OCI-LY7 (cell line): ENCODE measurements at regions not wholly inside any gene's neighbourhood (a gene's known extent, or its start where the extent isn't known, plus 50 kb on each side); places are given as distances from the start of the nearest gene placed in this dataset.

Experiments
- EZH2phosphoT487 ChIP-seq: fragments of 200-600 bp; sonication (generic); IDR thresholded peaks from 2 replicates; pipeline ENCODE4 v1.6.1; 2018; ENCODE audit warnings: low read depth, borderline replicate concordance, mild to moderate bottlenecking, mixed run types, antibody characterized with exemption, low read length, moderate library complexity, mixed read lengths
- TF ChIP-seq, protein P1 (sequence below): fragments of 200-600 bp; sonication (generic); conservative IDR thresholded peaks from 2 replicates; pipeline ENCODE4 v1.5.1; 2014; ENCODE audit warnings: mild to moderate bottlenecking, antibody characterized with exemption, low read length, moderate library complexity, mixed read lengths

DNA sequence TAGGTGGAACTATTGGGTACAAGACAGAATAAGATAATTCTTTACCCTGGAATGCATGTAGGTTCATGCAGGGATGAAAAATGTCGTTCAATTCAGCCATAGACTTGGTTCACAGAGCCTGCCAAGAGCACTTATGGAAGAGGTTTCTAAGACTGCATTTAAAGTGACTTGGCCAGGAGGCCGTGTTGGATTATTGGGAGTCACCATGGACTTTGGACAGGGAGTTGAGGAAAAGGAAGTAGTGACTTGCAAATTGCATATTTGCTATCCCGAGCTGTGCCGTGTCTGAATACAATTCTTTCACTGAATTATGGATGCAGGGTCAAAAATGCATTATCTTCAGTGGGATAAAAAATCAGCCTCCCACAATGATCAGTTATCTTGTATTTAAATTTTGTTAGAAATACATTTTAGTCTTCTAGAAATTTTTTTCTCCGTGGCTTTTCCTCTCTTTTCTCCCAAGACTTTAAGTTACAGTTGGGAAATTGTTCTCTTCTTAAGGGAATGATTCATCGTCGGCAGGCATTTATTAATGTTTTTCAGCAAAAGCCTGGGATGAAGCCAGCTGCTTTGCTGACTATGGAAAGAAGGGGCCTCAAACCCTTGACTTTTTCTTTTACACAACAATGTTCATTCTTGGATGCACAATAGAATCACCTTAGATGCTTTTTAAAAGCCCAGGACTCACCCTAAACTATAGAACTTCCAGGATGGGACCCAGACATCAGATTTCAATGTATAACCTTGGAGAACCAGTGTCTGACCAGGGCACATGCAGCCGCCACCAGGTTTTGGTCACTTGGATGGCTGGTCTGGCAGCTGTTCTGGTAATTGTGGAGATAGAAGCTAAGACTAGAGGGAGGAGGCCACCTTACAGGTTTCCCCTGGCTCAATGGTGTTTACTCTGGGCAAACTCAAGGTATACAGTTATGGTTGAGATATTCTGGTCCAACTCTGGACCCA, 70.8 kb downstream of the FAT3 start:
- TF ChIP-seq, protein P1, sequence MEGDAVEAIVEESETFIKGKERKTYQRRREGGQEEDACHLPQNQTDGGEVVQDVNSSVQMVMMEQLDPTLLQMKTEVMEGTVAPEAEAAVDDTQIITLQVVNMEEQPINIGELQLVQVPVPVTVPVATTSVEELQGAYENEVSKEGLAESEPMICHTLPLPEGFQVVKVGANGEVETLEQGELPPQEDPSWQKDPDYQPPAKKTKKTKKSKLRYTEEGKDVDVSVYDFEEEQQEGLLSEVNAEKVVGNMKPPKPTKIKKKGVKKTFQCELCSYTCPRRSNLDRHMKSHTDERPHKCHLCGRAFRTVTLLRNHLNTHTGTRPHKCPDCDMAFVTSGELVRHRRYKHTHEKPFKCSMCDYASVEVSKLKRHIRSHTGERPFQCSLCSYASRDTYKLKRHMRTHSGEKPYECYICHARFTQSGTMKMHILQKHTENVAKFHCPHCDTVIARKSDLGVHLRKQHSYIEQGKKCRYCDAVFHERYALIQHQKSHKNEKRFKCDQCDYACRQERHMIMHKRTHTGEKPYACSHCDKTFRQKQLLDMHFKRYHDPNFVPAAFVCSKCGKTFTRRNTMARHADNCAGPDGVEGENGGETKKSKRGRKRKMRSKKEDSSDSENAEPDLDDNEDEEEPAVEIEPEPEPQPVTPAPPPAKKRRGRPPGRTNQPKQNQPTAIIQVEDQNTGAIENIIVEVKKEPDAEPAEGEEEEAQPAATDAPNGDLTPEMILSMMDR = no peak
- TF ChIP-seq EZH2phosphoT487 = no peak
